HG03097 (cell line): ENCODE measurements at regions not wholly inside any gene's neighbourhood (a gene's known extent, or its start where the extent isn't known, plus 50 kb on each side); places are given as distances from the start of the nearest gene placed in this dataset.

Experiments
- ATAC-seq: cut with Tn5 transposase; IDR thresholded peaks from one replicate; pipeline ENCODE4 v1.9.1; 2021; ENCODE audit not compliant: unreplicated experiment, low FRiP score

DNA sequence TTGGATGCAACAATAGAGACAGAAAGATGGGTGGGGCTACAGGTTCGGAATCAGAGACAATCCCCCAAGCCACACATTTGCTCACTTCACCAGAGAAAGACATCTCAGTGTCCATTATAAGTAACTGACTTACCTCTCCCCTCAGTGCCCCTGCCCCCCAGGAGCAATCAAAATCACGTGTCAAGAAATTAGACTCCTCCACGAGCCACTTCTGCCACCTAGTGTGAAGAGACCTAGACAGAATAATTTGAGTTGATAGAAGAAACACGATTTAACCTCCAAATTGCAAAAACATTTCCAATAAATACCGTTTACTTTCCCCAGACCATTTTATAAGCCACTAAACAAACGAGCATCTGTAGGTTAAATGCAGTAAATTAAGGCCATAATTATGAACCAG lies 123.2 kb downstream of the SLC30A10 start:
- ATAC-seq: no peak

DNA sequence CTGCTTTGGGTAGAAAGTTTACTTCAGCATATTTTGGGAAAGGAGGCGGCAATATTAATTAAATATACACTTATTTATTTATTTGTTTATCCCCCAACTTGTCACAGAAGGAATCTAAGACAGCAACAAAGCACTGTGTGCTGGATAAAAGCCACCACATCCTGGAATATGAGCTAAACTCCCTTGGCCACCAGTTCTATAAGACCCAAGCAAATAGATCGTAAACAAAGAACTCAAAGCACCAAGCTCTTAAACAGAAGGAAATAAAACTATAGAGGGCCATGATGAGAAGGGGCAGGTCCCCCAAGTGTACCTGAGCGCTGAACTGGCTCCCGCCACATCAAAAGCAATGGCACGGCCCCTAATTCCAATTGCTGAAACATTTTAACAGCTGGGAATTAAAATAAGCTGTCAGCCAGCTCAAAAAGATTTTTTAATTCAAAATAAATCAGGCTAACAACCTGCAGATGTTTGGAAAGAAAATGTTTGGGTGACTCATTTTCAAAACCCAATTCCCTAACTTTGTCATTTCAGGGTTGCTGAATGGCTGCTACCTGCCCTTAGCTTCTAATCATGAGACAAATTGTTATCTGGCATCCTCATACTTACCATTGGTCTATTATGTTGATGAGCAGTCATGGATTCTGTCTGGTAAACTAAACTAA lies 127.1 kb downstream of the SLC30A10 start:
- no peak for ATAC-seq

DNA sequence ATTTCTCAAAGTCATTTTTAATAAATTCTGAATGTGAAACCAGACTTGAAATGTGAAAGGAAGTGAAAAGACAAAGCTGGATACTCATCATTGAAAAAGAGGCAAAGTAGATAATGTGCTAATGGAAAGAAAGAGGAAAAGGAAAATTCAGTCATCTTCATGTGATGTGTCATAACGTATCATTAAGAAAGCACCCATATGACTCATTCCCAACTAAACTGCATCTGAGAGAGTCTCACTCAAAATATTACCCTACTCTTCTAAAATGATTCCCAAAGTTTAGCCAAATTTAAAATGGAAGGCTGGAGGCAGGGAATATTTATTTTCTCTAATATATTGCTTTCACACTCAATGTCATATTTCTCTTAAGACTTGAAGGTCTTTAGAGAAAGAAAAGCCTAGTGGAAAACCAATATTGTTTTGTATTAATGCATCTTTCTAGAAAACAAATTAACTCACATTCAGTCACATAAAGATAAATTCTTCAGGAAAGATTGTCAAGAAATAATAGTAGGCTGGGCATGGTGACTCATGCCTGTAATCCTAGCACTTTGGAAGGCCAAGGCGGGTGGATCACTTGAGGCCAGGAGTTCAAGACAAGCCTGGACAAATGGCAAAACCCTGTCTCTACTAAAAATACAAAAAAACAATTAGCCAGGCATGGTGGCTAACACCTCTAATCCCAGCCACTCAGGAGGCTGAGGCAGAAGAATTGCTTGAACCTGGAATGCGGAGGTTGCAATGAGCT lies 129.9 kb downstream of the SLC30A10 start:
- no peak for ATAC-seq

DNA sequence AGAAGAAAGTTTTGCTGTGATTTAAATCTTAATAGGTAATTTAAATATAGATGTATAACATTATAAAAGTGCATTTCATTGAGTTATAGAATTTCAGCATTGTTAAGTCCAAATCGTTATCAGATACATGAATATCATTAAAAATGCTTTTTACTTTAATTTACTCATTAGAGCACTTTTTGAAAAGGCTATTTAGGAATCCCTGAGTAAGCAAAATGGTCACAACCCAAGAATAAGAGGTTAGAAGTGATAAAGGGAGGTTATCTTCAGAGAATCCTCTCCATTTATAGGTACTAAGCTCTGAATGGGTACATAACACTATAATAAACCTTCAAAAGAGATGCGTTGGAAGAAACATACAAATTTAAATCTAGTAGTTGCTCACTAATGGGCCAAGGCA lies 130.7 kb downstream of the SLC30A10 start:
- no peak for ATAC-seq

DNA sequence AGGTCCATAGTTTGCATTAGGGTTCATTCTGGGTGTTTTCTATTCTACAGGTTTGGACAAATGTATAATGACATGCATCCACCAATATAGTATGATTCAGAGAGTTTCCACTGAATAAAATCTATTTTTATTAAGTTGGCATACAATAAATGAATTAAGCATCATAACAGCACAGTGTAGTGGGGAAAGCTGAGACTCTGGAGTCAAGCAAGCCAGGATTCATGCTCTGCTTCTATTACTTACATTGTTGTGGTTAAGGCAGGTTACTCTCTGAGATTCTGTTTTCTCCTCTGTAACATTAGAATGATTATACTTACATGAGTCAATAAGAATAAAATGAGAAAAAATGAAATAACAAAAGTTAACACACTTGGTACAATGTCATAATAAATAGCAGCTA lies 131.3 kb downstream of the SLC30A10 start:
- no peak for ATAC-seq

DNA sequence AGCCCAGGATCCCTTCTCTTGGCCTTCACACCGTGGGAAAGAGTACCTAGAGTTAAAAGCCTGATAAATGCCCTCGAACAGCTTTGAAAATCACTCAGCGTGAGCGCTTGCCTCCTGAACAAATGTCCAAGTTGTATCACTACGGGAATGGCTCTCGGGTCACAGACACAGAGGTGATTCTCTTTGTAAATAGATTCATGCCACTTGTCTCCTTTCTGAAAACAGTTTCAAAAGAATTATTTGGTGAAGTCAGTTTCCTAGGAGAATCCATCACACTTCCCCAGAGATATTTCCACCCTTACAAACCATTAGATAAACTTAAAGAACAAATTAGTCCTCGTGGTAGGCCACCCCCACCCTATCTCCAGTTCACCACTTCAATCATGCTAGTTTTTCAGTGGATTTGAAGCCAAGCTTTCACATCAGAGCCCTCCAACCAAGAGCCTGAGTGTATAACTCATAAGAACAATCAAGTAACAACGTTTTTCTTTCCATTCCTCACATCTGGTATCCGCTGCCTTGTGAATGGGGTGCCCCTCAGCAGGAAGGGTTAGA lies 132.9 kb downstream of the SLC30A10 start:
- no peak for ATAC-seq

DNA sequence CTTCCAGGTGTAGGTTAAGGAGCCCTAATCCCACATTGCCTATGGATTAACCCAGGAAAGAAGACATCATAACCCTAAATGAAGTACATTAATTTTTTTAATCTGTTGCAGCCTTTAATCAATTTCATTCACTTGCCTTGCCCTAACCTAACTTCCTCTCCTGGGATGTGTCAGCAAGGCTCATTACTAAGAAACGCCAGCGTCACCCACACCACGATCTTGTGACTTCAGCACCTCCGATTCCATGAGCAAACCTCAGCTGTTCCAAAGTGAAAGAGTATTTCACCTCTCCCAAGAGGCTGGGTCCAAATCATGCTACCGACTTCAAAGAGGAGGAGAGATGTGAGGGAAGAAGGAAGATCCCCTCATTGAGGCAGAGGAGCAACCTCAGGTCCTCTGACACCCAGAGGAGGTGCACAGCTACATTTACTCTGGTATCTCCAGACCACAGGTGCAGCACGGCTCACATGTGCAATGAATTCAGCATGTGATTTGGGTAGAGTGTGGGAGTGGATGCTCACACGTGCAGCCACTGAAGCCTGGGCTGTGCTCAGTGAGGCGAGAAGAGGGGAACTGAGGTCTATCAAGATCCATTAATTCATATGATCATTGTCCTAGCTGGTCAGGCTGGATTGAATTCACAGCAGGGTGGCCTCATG lies 134.1 kb downstream of the SLC30A10 start:
- no peak for ATAC-seq

DNA sequence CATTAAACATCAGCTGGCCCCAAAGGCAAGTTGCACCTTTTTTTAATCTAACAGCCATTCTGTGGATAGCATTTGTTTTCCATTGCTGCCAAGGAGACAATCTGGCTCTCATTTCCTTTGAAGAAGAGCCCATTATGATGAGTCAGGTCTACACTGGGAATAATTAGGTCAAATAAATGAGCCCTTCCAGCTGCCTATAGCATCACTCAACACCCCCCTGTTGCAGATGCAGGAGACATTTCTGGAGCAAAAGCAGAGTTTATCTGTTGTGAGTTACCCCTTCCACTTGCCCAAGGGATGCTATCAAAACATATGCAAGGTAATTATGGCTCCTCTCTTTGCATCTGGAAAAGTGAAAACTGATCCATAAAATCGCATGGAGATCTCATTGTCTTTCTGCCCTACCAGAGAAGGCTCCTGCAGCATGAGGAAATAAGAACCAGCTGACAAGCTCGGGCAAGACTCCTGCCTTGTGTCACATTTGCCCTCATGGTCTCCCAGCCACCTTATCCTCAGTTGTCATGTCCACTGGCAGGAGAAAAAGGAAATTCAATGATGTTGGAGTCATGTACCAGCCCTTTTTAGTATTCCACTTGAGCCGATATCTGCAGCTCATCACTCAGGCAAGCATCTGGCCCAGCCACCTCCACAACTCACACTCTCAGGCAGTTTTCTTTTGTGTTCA lies 135.9 kb downstream of the SLC30A10 start:
- ATAC-seq: no peak

DNA sequence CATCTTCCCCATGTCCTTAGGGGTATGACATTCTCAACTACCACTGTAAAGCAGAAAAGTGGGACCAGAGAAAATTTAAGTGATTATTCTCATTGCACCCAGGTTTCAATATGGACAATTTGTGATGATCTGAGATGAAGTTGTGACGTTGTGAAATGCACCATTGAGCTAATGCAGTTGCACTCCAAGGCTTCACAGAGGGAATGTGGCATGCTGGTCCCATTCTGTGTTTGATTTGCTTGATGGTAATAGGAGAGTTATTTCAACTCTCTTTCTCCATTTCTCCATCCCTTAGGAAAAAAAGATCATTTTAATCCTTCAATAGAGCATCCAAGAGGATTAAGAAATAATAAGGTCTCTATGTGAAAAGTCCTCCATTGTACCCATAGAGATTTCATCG lies 136.6 kb downstream of the SLC30A10 start:
- no peak for ATAC-seq

DNA sequence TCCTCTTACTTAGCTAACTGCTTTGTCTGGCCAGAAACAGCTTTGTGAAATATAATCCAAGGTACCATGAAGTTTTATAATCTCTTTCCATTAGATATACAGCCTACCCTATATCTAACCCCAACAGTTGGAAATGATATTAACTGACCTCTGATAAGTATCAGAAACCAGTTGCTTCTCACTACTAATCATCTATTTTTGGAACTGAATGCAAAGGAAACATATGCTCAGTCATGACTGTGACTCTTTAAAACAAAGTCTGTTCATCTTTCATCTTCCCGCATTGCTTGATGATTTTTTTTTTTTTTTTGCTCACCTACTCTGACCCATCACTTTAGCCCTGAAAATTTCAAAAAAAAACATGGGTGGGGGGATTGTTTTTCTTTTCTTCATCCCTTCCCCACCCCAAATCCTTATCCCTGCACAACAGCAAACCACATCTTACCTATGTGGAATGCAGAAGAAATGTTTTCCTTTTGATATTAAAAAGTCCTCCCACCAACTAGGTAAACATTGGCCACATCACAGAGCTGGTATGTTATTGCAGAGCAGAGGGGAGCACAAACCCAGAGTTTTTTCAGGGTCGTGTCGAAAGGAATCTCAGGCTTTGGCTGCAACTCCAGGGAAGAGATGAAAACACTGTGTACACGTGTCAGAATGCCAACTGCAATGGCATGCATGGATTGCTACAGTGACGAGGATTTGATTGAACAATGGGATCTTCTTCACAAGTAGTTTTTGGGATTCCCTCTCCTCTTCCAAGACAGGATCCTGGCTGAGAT lies 137.3 kb downstream of the SLC30A10 start:
- no peak for ATAC-seq

DNA sequence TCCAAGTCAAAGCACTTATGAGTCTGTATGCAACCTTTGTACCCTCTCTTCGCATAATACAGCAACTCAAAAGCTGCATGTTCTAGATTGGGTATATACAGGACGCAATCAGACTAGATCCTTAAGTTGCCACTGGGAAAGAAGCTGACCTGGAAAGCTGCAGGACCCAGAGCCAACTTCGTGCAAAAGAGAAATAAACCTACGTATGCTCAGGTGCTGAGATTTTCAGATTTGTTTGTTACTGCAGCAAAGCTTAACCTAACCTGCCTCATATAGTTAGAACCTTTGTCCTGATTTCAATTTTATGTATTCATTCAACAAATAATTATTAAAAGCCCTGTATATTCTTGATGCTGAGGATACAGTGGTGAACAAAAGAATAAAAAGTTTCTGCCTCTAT lies 139.7 kb downstream of the SLC30A10 start:
- no peak for ATAC-seq

DNA sequence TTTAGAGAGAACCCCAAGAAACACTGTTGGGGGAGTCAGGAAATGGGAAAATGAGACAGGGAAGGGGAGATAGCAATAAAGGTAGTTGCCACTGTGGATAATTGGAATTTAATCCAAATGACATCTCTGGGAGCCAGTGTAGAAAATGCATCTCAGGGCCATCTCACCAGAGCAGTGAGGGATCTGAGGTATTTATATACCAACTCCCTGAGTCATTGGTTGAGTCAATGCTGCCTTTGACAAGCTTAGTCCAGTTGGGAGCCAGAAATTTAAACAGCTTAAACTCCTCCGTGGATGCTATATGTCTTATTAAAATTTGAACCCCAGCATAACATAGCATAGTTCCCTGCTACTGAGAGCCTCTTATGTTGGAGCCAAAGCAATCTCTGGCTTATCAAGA lies 140.3 kb downstream of the SLC30A10 start:
- no peak for ATAC-seq

DNA sequence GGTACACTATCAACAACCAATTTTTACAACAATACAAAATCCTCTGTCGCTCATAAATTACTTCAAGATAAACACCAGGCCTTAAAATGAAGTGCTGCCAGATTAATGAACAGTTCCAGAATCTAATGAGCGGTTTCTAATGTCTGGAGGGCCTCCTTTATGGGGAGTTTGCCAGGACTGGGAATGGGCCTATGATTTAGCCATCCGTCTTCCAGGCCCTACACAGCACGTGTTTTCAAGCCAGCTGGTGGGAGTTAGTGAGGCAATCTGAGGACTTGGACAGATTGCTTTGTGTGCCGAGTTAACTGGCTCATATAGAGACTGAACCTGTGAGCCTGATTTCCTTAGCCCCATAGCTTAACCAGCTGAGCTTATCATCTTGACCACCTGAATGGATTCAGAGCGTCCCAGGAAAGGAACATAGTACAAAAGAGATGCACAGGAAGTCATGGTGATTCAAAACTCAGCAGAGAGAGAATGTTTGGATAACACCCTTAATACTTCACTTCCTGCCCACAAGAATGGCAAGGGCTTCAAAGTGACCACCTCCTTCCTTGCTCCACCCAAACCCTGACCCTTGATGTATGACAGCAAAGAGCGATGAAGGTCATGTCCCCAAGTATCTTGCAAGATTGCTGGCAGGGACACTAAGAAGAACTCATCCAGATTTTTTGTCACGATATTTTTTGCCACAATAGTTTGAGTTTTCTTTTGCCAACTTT lies 143.5 kb downstream of the SLC30A10 start:
- ATAC-seq: no peak

DNA sequence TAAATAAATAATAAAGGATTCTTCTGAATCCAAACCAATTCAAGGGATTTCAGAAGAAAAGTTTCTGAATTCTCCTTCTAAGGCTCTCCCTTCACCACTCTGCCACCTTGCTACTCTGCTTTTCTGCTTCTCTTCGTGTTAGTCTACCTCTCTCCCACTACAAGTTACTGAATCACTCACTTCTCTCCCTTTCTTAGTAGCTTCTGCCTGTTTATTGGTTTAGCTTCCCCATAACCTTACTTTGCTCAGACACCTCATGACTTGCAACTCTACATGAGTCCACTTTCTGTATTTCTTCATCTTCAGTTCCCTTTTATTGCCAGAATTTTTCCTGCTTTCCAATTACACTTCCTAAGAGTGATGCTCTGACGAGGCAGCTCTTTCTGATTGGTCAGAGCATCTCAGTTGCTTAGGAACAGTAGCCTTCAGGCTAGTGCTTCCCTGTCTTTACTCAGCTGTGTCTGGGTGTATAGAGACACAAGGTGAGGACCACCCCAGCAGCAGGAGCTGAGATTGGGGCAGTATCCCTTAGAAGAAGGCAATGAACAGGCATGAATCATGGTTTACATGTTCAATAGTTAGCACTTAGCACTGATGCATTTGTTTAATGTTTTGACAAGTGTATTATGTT lies 144.6 kb downstream of the SLC30A10 start:
- ATAC-seq: no peak

DNA sequence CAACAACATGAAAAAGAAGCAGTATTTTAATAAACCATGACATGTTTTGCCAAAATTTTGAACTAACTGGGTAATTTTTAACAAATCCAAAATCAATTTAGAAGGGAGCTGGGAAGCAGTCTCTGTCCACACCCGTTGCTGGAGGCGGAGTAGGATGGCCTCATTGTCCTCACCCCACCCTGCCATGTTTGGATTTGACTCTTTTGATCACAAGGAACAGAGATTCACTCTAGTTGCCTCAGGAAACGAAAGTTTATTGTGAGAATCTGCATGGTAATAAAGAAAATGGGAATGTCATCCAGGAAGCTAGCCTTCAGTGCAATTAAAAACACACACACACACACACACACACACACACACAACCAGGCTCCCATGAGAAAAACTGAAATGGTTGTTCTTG lies 145.4 kb downstream of the SLC30A10 start:
- ATAC-seq: no peak

DNA sequence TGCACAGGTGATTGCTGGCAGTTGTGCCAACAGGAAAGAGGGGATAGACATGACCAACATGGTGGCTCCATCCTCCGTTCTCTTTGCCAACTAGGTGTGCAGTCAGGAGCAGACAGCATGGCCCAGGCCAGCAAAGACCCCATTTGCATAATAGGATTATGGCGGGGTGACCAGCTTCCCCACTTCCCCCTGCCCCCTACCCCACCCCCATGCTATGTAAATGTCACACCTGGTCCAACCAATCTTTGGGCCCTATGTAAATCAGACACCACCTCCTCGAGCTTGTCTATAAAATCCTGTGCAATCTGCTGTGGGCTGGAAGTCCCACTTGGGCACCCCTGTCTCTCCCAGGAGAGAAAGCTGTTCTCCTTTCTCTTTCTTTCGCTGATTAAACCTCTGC lies 146.0 kb downstream of the SLC30A10 start:
- ATAC-seq: no peak

DNA sequence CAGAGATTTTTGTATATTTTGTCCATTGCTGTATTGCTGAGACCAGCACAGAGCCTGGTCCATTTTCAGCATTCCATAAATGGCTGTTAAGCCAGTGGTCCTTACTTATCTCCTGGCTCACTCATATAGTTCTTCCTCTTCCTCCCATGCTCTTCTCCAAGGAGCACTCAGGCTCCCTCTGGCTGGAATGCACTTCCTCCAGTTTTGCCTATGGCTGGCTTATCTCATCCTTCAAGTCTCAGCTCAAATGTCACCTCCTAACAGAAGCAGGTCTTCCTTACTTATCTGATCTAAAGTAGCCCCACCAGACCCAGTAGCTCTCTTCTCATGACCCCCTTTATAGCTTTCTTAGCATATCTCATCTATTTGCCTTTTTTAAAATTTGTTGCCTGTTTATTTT lies 146.9 kb downstream of the SLC30A10 start:
- no peak for ATAC-seq

DNA sequence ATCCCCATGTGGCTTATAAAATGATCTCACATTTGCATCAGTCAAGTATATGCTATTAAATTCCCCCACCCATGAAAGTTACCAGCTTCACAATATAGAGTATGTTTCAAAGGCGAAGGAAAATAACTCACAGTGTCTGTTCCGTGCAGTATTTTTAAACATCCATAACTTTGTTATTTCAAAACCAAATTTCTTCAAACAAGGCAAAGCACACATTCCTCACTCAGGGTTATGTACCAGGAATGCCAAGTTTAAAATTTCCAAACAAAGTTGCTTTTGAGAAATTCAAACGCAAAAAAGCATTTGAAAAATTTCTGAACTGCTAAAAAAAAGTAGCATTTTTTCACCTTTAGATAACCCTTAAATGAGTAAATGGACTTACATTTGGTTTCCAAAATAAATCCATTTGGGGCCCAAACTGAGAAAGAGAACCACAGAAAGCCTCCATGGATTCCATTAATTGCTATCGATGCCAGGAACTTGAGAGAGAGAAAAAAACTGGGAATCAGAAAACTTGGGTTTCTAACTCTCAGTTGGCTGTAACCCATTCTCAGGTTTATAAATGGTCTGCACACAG lies 149.5 kb downstream of the SLC30A10 start:
- no peak for ATAC-seq

DNA sequence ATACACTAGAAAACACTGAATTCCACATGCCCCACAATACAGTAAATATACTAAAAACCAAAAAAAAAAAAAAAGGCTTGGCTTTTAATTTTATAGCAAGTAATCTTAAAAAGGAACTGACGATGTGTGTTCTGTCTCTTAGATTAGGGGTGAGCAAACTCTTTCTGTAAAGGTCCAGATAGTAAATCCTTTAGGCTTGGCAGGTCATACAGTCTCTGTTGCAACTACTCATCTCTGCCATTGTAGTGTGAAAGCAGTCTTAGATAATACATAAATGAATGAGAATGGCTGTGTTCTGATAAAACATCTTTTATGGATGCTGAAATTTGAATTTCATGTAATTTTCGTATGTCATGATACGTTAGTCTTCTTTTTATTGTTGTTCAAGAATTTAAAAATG lies 150.2 kb downstream of the SLC30A10 start:
- no peak for ATAC-seq
